RWPE2 (cell line): ENCODE measurements at regions not wholly inside any gene's neighbourhood (a gene's known extent, or its start where the extent isn't known, plus 50 kb on each side); places are given as distances from the start of the nearest gene placed in this dataset.

Experiments
- ATAC-seq: fragments of 200-7000 bp; cut with Tn5 transposase; 3 replicates; pipeline ENCODE4 v1.9.1; 2021; ENCODE audit warnings: low read depth
- DNase-seq: peaks from one replicate; pipeline ENCODE4 v3.0.0-alpha.2; 2020; ENCODE audit warnings: low spot score
- H3K27ac ChIP-seq: fragments of 450-650 bp; 2 replicates; pipeline ENCODE4 v1.5.1; 2017; ENCODE audit warnings: mild to moderate bottlenecking; ENCODE audit not compliant: poor library complexity, severe bottlenecking
- H3K27me3 ChIP-seq: fragments of 250-450 bp; sonication (Bioruptor Pico); 2 replicates; pipeline ENCODE4 v1.5.1; 2021; ENCODE audit warnings: mild to moderate bottlenecking, moderate library complexity; ENCODE audit not compliant: insufficient read depth, poor library complexity, severe bottlenecking
- H3K36me3 ChIP-seq: fragments of 250-450 bp; sonication (Bioruptor Pico); 2 replicates; pipeline ENCODE4 v1.5.1; 2020; ENCODE audit warnings: low read depth, mild to moderate bottlenecking, moderate library complexity
- H3K4me1 ChIP-seq: fragments of 250-450 bp; sonication (Bioruptor Pico); 2 replicates; pipeline ENCODE4 v1.5.1; 2021; ENCODE audit warnings: mild to moderate bottlenecking, moderate library complexity; ENCODE audit not compliant: insufficient read depth, poor library complexity, severe bottlenecking
- H3K4me3 ChIP-seq: fragments of 250-450 bp; sonication (Bioruptor Pico); 2 replicates; pipeline ENCODE4 v1.5.1; 2021; ENCODE audit warnings: mild to moderate bottlenecking, moderate library complexity; ENCODE audit not compliant: severe bottlenecking
- H3K9me3 ChIP-seq: fragments of 250-450 bp; sonication (Bioruptor Pico); 2 replicates; pipeline ENCODE4 v1.5.1; 2021; ENCODE audit warnings: mild to moderate bottlenecking, moderate library complexity; ENCODE audit not compliant: severe bottlenecking
- TF ChIP-seq, protein P1 (sequence below): fragments of 450-650 bp; IDR thresholded peaks from one replicate; pipeline ENCODE4 v1.5.1; 2017; ENCODE audit warnings: mild to moderate bottlenecking, moderate library complexity; ENCODE audit not compliant: poor library complexity, severe bottlenecking

DNA sequence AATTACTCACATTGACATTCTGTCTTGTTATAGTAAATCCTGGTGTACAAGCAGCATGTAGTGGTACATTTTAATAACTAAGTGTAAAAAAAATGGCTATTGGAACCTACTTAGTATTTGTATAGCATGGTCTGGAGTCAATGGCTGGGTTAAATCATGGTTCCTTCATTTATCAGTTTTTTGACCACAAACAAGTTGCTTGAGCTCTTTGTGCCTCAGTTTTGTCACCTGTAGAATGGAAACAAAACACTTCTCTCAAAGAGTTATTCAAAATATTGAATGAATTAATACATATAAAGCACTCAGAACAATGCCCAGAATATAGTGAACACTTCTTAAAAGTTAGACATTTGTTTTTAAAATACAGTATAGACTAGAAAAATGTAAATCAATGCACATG, 93.2 kb upstream of the HS3ST5 start:
- no peaks in the 10 kb centered on the region for H3K9me3 ChIP-seq
- DNase-seq (no peak), ATAC-seq (no peak)
- H3K4me1 ChIP-seq, result no peaks in the 10 kb centered on the region
- H3K36me3 ChIP-seq, result no peaks in the 10 kb centered on the region
- no peak overlapping the region for H3K4me3 ChIP-seq
- H3K27ac ChIP-seq, result no peak overlapping the region
- no peaks in the 10 kb centered on the region for H3K27me3 ChIP-seq
- TF ChIP-seq, protein P1, sequence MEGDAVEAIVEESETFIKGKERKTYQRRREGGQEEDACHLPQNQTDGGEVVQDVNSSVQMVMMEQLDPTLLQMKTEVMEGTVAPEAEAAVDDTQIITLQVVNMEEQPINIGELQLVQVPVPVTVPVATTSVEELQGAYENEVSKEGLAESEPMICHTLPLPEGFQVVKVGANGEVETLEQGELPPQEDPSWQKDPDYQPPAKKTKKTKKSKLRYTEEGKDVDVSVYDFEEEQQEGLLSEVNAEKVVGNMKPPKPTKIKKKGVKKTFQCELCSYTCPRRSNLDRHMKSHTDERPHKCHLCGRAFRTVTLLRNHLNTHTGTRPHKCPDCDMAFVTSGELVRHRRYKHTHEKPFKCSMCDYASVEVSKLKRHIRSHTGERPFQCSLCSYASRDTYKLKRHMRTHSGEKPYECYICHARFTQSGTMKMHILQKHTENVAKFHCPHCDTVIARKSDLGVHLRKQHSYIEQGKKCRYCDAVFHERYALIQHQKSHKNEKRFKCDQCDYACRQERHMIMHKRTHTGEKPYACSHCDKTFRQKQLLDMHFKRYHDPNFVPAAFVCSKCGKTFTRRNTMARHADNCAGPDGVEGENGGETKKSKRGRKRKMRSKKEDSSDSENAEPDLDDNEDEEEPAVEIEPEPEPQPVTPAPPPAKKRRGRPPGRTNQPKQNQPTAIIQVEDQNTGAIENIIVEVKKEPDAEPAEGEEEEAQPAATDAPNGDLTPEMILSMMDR, result no peak

DNA sequence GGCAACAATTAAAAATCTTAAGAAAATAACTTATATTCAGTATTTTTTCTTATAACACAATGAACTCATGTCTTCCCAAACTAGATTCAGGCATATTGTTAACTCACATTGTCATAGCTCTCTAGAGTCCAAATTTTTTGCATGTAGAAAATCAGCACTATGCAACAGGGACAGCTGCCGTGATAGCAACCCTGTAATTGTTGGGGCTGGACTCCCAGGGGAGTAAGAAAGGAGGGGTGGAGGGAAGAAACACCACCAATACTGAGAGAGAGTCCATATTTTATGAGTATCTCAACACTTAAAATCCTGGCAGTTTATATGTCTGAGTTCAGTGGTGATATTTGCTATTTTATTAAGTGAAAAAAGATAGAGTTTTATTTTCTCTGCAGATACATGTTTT, 89.6 kb upstream of the HS3ST5 start:
- H3K27me3 ChIP-seq, result no peaks in the 10 kb centered on the region
- ATAC-seq (no peak), DNase-seq (no peak)
- H3K9me3 ChIP-seq, result no peaks in the 10 kb centered on the region
- TF ChIP-seq, protein P1, result no peak
- H3K4me1 ChIP-seq, result no peaks in the 10 kb centered on the region
- H3K4me3 ChIP-seq, result no peak overlapping the region
- no peak overlapping the region for H3K27ac ChIP-seq
- H3K36me3 ChIP-seq, result no peaks in the 10 kb centered on the region

DNA sequence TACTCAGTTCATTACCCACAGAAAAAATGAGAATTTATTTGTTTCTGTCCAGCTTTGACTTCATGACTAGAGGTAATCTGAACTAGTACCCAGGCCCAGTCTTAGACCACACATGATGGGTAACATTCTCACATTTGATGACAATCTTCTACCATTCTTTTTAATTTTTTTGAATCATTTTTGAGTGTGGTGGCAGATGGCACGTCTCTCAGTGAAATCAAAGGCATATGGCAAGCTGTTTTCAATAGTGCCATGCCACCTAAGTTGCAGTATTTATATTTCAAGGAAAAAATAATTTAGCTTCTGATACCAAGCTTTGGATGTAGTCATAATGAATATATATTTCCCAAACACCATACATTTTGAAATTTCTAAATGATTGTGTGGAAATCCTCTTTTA, 88.8 kb upstream of the HS3ST5 start:
- no peaks in the 10 kb centered on the region for H3K27me3 ChIP-seq
- ATAC-seq (no peak), DNase-seq (no peak)
- H3K36me3 ChIP-seq, result no peaks in the 10 kb centered on the region
- no peak overlapping the region for H3K27ac ChIP-seq
- H3K9me3 ChIP-seq, result no peaks in the 10 kb centered on the region
- H3K4me1 ChIP-seq, result no peaks in the 10 kb centered on the region
- H3K4me3 ChIP-seq, result no peak overlapping the region
- TF ChIP-seq, protein P1, result no peak

DNA sequence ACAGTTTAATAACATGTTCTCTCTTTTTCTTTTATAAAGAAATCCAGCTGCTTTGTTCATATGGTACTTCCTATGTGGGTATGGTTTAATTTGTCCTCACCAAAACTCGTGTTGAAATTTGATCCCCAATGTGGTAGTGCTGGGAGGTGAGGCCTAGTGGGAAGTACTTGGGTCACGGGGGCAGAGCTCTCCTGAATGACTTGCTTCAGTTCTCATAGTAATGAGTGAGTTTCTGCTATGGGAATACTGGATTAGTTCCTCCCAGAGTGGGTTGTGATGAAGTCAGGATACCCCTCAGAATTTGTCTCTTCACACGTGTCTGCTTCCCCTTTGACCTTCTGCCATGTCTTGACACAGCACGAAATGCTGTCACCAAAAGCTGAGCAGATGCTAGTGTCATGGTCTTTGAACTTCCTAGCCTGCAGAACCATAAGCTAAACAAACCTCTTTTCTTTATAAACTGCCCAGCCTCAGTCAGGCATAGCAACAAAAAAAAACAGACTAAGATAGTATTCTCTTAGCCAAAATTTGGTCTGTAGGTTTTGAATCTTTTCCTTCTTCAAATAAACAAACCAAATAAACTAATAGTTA, 87.8 kb upstream of the HS3ST5 start:
- Histone ChIP-seq H3K9me3 (no peaks in the 10 kb centered on the region), H3K27ac (no peak overlapping the region), H3K36me3 (no peaks in the 10 kb centered on the region), H3K27me3 (no peaks in the 10 kb centered on the region), H3K4me3 (no peak overlapping the region), H3K4me1 (no peaks in the 10 kb centered on the region)
- ATAC-seq (no peak), DNase-seq (no peak)
- TF ChIP-seq, protein P1, result no peak

DNA sequence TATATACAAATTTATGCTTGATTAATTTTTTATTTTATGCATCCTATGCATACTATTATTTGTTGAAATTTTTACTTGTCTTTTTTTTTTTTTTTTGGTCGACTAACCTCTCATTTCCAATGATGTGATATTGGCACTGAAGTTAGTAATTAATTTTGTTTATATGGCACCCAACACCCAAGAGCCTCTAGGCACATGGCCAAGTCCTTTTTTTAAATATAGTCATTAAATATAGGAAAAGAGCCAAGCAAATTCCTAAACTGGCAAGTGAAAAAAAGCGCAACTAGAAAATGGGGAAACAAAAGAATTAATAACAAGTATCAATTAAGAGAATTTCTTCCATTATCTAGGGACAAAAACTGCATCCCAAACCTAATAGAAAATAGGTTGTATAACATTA, 85.5 kb upstream of the HS3ST5 start:
- Histone ChIP-seq H3K4me1 (no peaks in the 10 kb centered on the region), H3K27ac (no peak overlapping the region), H3K4me3 (no peak overlapping the region), H3K36me3 (no peaks in the 10 kb centered on the region), H3K27me3 (no peaks in the 10 kb centered on the region), H3K9me3 (no peaks in the 10 kb centered on the region)
- ATAC-seq, result no peak
- DNase-seq, result no peak
- TF ChIP-seq, protein P1, result no peak
